ENCODE measurements at regions not wholly inside any gene's neighbourhood (a gene's known extent, or its start where the extent isn't known, plus 50 kb on each side); places are given as distances from the start of the nearest gene placed in this dataset.
"Not testable (repeated sequence)": the region's sequence is repeated elsewhere in the genome, so short reads cannot be mapped to it uniquely, and the experiment has no call there.

DNA sequence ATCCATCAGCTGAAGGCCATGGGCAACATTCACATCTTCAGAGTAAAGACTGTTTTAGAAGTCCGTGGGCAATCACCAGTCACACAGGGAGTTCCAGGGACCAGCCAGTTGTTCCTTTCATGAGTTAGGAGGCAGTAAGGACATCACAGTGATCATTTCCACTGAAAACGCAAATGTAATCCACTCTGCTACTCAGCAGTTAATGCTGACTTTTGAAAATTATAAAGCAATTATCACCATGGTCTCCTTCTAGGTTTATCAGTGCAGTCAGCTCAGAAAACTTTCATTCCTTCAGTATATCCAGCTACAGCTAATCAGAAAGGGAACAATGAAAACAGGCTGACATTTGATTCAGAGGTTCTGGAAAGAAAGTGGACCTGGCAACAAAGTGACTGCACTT is 50.6 kb upstream of the HNMT start:
- not testable (repeated sequence) for TF ChIP-seq POLR2AphosphoS5 (IDR thresholded peaks at IDR 0.05); POLR2A (IDR thresholded peaks at IDR 0.05; ENCODE audit: low read depth); EP300 (IDR thresholded peaks at IDR 0.05)
- TF ChIP-seq, protein P1, sequence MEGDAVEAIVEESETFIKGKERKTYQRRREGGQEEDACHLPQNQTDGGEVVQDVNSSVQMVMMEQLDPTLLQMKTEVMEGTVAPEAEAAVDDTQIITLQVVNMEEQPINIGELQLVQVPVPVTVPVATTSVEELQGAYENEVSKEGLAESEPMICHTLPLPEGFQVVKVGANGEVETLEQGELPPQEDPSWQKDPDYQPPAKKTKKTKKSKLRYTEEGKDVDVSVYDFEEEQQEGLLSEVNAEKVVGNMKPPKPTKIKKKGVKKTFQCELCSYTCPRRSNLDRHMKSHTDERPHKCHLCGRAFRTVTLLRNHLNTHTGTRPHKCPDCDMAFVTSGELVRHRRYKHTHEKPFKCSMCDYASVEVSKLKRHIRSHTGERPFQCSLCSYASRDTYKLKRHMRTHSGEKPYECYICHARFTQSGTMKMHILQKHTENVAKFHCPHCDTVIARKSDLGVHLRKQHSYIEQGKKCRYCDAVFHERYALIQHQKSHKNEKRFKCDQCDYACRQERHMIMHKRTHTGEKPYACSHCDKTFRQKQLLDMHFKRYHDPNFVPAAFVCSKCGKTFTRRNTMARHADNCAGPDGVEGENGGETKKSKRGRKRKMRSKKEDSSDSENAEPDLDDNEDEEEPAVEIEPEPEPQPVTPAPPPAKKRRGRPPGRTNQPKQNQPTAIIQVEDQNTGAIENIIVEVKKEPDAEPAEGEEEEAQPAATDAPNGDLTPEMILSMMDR (IDR thresholded peaks at IDR 0.05): not testable (repeated sequence)
